ENCODE measurements at regions not wholly inside any gene's neighbourhood (a gene's known extent, or its start where the extent isn't known, plus 50 kb on each side); places are given as distances from the start of the nearest gene placed in this dataset.
"Not testable (repeated sequence)": the region's sequence is repeated elsewhere in the genome, so short reads cannot be mapped to it uniquely, and the experiment has no call there.

GRCh38 chr1:120942945-120943319 is 53.4 kb downstream of the PPIAL4A start:
- TF ChIP-seq, protein P1, sequence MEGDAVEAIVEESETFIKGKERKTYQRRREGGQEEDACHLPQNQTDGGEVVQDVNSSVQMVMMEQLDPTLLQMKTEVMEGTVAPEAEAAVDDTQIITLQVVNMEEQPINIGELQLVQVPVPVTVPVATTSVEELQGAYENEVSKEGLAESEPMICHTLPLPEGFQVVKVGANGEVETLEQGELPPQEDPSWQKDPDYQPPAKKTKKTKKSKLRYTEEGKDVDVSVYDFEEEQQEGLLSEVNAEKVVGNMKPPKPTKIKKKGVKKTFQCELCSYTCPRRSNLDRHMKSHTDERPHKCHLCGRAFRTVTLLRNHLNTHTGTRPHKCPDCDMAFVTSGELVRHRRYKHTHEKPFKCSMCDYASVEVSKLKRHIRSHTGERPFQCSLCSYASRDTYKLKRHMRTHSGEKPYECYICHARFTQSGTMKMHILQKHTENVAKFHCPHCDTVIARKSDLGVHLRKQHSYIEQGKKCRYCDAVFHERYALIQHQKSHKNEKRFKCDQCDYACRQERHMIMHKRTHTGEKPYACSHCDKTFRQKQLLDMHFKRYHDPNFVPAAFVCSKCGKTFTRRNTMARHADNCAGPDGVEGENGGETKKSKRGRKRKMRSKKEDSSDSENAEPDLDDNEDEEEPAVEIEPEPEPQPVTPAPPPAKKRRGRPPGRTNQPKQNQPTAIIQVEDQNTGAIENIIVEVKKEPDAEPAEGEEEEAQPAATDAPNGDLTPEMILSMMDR (IDR thresholded peaks at IDR 0.05; ENCODE audit: low read length): not testable (repeated sequence)
- not testable (repeated sequence) for TF ChIP-seq EZH2 (IDR thresholded peaks at IDR 0.05; ENCODE audit: borderline replicate concordance, low read length)
